GM19372 (cell line): ENCODE measurements at regions not wholly inside any gene's neighbourhood (a gene's known extent, or its start where the extent isn't known, plus 50 kb on each side); places are given as distances from the start of the nearest gene placed in this dataset.
"Not testable (repeated sequence)": the region's sequence is repeated elsewhere in the genome, so short reads cannot be mapped to it uniquely, and the experiment has no call there.

ENCODE experiments used
- ATAC-seq: cut with Tn5 transposase; IDR thresholded peaks from one replicate; pipeline ENCODE4 v1.9.1; 2021; ENCODE audit warnings: mild to moderate bottlenecking, low read depth, moderate library complexity; ENCODE audit not compliant: unreplicated experiment

DNA sequence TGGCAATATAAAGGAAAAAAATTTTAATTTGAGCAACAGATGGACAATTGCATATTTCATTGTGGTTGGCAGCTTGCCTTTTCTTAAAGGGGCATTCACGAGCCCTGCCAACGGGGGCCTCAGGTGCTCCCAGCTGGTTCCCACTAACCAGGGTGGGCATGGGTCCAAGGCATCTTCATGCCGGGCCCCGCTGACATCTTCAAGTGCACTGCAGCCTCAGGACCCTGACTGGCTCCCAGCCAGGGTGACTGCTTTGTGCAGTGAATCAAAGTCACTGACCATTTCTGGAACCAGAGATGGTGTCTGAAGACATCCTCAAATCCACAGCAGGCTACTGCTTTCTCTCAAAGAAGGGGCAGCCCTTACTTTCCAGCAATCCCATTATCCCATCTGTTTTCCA lies 275.2 kb upstream of the MGMT start:
- no peak for ATAC-seq

DNA sequence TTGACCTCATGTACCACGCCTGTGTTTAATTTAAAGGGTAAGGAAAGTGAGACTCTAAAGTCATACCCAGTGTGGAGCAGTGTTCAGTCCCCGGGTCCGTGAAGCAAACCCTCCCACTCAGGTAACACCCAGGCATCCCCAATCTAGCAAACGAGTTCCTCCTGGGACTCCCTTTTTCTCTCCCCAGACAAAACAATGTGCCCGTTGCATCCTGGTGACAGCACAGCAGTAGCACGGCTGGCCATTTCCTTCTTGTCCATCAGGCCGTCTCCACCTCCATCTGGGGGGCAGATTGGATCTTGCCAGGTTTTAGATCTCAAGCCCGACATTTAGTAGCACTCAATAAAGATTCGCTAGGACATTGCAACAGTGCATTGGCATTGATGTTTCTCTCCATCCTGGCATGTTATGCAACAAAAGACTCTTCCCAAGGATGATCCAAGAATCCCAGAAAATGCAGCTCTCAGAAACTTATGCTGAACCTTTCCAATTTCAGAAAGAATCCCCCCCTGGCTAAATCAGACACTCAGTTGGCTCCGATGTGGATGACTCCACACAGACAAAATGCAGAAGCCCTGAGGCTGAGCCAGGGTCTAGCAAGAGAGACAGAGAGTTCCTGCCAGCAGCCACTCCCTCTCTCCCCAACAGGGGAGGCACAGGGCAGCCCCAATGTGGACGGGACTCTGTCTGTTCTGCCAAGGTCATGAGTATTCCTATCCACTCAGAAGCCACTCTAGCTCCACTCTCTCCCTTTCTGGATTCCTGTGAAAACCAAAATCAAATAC lies 274.5 kb upstream of the MGMT start:
- ATAC-seq: no peak

DNA sequence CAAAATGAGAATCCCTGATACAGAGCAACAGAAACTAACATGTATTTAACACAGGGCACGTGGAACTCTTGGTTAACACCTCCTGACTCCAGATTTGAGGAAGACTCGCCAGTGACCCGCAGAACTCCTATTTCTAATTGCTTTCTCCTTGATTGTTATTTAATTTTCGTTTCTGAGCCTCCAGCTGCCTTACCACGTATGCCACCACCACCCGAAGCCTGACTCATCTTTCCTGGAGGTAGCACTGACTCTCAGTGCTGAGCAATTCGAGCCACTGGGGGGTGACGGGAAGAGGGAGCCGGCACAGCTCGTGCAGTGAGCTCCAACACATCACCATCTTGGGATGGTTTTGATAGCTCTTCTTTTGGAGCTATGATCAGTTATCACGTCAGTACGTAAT lies 273.9 kb upstream of the MGMT start:
- no peak for ATAC-seq

DNA sequence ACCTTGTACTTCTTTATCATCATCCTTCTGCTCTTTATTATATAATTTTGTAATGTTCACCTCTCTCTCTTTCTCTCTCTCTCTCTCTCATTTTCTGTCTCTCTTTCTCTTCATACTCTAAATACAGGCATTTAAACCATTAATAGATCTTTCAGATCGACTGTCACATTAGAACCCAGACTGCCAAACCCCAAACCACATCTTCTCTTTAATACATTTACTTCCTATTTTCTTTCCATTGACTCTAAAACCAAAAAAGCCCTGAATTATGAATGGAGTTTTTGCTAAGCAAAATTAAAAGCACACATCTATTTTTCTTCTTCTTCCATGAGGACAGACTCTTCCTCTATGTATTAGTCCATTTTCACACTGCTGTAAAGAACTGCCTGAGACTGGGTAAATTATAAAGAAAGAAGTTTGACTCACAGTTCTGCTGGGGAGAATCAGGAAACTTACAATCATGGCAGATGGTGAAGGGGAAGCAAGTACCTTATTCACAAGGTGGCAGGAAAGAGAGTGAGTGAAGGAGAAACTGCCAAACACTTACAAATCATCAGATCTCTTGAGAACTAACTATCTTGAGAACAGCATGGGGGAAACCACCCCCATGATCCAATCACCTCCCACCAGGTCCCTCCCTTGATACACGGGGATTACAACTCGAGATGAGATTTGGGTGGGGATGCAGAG lies 272.7 kb upstream of the MGMT start:
- ATAC-seq: no peak

DNA sequence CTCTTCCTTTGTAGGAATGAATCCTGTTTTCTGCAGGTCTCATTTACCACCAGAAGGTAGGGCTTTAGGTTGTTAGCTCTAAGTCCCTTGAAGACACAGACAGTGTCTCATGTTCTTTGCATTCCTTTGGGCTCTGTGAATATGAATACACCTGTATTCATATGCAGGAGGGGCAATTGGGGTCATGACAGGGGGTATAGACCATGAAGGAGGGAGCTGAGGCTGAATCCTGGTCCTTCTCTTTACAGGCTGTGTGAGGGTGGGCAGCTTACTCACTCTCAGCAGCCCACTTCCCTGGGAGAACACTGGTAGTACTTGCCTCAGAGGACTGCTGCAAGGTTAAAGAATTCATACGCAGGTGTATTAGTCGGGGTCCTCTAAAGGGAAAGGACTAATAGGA lies 267.2 kb upstream of the MGMT start:
- ATAC-seq: no peak

DNA sequence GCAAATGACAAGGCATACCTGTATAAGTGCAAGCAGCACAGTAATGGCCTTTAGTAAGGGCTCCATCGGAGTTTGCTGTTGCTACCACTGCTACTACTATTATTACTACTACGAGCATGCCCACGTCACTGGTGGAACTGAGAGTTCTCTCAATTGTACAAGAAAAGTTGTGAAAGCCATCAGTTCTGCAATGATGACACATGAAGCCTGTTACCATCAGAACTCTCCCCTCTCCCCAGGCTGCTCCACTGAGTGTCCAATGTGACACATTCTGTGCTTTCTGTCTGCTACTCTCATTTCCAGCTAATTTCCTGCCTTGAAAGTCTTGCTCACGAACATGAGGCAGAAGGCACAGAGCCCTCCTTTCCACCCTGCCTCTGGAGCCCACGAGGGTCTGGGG lies 263.2 kb upstream of the MGMT start:
- ATAC-seq: no peak

DNA sequence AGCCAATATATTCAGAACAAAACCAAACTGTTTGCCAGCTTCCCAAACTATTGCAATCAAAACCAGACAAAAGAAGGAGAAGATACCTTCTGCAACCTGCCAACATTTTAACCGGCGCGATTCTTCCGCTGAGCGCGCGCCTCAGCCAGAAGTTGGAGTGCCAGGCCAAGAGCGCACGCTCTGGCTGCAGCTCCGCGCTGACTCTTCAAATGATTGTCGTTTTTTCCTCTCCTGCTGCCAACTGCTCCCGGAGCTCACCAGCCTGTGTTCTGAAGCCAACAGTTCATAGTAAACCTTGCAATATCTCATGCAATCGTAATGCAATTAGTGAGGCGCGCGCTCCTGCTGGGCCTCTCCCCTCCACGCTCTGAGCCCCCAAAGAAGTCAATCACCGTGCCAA lies 259.7 kb upstream of the MGMT start:
- no peak for ATAC-seq

DNA sequence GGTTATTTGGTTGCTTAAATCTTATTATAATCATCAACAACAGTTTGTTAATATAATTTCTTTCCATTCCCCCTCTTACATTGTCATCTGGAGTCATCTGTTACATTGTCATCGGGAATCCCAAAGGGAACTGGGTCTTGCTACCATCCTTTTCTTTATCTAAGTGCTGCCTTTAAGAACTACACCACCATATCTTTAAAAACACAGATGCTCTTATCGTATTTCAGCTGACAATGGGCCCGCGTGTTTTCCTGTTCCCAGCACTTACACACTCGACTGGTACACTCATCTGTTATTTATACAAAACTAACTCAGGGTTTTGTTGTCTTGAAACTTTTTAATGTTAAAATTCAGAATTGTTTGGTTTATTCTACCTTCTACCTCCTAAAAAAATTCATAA lies 256.2 kb upstream of the MGMT start:
- no peak for ATAC-seq

DNA sequence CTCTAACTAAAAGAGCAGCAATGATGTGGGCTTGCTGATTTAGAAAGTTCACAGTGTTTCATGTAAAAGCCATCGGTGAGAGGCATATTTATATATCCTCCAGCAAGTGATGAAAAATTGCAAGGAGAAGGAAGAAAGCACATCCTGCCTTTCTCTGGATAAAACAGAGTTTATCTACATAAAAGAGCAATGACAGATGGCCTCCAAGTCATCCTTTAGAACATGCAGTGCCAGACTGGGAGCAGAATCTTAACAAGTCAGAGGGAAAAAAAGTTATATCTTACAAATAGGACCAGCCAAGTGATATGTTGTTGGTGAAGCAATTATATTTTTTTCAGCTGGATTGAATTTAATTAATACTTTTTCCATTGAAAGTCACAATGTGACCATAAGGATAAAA lies 253.8 kb upstream of the MGMT start:
- no peak for ATAC-seq

DNA sequence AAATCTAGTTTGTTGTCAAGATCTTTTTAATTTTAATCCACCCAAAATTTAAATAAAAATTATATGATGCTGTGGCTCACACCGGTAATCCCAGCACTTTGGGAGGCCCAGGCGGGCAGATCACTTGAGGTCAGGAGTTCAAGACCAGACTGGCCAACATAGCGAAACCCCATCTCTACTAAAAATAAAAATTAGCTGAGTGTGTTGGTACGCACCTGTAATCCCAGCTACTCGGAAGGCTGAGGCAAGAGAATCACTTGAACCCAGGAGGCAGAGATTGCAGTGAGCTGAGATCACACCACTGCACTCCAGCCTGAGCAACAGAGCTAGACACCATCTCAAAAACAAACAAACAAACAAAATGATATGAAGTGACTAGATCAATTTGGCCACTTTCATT lies 253.0 kb upstream of the MGMT start:
- not testable (repeated sequence) for ATAC-seq

DNA sequence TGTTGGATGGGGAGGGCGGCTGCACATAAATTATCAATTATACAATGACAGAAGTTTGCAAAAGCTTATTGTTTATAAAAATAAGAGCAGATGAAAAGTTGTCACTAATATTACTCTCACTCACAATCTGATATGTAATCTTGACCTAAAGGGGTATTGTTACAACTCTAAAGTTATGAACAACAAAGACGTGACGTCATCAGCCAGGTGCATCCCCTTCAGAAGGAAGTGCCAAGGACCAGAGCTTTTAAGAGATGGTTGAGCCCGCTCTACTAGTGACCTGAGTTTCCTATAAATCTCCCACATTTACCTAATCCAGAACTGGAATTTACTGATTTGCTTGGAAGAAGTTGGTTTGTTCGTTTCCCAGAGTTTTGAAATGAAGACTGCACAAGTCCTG lies 247.7 kb upstream of the MGMT start:
- ATAC-seq: no peak

DNA sequence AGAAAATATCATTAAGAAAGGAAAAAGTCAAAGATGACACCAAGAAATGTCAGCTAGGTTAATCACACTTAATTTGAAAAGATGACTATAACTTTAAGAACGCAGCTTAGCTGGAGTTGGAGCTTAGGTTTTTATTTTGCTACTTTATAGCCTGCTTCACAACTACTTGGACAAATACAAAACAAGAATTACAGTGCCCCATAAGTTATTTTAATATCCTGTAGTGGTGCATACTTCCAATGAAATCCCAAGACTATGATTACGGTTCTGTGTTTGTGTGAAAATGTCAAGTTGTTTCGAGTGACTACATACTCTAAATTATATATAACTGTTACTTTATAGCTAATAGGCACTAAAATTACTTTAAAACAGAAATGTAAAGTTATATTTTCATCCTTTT lies 244.6 kb upstream of the MGMT start:
- ATAC-seq: no peak

DNA sequence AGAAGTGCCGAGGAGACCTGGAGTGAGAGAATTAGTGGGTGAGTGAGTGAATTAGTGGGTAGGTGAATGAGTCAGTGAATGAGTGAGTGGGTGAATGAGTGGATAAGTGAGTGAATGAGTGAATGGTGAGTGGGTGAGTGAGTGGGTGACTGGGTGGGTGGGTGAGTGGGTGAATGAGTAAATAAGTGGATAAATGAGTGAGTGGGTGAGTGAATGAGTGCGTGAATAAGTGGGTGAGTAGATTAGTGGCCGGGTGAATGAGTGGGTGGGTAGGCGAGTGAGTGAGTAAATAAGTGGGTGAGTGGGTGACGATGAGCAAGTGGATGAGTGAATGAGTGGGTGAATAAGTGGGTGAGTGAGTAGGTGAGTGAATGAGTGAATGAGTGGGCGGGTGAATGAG lies 243.7 kb upstream of the MGMT start:
- ATAC-seq: no peak

DNA sequence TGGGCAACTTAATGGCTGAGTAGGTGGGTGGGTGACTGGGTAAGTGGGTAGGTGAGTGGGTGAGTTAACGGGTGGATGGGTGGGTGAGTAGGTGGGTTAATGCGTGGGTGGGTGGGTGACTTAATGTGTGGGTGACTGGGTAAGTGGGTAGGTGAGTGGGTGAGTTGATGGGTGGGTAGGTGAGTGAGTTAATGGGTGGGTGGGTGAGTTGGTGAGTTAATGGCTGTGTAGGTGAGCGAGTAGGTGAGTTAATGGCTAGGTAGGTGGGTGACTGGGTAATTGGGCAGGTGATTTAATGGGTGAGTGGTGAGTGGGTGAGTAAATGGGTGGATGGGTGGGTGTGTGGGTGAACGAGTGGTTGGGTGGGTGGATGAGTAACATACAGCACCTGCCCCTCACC lies 243.0 kb upstream of the MGMT start:
- no peak for ATAC-seq

DNA sequence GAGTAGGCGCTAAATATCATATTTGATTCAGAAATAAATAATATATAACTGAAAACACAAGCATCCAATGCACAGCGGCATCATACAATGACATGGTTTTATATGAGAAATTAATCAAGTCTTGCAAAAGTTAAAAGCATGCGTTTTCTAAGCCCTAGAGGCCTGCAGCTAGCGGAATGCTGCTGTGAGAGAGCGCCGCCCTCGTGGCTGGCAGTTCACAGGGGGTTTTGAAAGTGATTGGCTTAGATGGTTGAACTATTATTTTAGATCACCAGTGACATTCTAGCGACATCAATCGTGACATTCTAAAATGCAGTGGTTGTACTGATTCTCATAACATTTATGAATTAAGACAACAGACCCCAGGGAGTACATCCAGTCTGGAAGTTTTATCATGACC lies 235.2 kb upstream of the MGMT start:
- ATAC-seq: no peak

DNA sequence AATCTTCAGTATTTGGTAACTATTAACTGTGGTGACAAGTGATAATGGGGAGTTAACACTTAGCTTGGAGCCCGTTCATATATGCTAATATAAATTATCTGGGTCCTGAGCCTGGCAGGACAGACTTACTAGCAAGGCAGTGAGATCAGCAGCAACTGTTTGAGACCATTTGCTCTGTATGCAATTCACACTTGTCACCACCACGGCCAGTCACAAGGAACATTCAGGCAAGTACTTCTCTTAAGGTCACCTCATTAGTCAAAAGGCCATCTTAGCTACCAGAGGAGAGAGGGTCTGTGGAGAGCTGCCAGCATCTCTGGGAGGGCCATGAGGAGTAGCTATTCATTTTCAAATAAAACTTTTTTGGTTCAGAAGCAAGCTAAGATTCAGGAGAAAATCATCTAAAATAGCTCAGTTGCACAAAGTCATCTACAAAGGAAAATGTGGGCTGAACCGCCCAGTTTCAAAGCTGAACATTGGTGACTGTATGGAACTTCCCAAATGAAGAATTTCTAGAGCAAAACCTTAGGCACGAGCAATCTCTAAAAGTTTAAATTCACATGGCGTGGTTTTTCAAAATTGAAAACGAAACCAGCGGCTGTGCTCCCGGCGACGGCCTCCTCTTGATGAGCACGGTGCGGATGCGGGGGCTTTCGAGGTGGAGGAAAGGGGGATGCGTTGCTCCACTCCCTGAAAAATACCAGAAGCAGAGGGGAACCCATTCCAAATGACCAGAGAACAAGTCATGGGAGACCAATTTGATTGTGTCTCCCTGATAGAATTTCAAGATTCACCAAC lies 233.5 kb upstream of the MGMT start:
- no peak for ATAC-seq

DNA sequence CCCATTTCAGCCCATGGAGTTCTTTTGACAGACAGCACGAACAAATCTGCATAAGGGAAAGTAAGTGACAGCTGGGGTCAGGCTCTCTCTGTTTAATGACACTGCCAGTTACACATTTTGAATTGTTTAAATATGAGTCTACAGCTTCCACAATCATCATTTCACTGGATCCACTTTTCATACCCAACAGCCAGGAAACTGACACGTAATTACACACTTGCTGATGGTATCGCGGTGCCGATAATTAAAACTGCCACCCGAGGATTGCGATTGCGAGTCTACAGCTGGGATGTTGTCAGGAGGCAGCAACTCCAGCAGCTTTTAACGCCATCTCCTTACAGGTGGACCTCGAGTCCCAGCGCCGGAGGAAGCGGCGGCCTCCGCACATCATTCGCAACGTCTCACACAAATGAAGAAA lies 230.8 kb upstream of the MGMT start:
- no peak for ATAC-seq

DNA sequence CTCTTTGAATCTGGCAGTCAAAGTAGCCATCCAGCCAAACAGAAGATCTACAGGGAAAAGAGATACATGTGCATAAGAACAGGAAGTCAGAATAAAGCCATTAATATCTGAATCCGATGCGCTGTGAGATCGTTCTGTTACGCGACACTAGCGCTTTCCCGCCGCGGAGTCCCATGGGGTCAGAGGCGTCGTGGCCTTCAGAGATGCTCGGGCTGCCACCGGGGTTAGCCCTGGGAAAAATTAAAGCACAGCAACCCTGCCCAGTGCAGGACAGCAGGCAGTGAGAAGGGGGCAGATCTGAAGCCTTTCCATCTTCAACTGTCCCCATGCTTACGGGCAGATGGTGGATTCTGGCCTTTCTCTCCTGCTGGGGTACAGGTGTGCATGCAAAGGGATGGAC lies 225.6 kb upstream of the MGMT start:
- ATAC-seq: no peak

DNA sequence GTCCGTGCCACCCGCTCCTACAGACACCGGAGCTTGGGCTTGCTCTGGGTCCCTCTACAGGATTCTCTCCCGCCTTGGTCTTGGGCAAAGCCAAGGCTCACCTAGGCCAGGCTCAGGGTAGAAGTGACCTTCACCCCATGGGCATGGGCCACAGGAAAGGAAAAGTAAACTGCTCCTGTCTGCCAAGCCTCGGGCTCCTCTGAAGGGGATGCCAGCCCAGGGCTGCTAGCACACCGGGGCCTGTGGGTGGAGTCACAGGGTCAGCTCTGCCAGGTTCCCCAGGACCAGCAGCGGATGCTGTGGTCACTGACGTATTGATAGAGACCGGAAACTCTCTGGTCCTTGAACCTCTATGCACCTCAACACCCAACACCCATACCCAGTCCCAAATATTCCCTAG lies 222.7 kb upstream of the MGMT start:
- ATAC-seq: no peak

DNA sequence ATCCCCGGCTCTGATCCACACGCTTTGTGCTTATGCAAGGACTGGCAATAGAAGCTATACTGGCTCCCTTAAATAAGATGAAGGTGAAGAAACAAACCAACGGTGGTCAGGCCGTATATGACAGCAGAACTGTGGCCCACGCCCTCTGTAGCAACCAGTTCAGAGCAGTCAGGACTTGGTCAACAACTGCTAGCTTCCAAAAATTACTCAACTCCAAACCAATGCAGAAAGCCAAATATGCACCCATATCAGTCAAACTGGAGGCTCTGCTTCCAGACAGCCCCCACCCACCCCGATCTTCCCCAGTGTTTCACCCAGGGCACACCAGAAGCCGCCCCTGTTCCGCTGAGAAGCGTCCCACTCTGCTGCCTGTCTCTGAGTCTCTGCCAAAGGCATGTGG lies 222.3 kb upstream of the MGMT start:
- ATAC-seq: no peak

DNA sequence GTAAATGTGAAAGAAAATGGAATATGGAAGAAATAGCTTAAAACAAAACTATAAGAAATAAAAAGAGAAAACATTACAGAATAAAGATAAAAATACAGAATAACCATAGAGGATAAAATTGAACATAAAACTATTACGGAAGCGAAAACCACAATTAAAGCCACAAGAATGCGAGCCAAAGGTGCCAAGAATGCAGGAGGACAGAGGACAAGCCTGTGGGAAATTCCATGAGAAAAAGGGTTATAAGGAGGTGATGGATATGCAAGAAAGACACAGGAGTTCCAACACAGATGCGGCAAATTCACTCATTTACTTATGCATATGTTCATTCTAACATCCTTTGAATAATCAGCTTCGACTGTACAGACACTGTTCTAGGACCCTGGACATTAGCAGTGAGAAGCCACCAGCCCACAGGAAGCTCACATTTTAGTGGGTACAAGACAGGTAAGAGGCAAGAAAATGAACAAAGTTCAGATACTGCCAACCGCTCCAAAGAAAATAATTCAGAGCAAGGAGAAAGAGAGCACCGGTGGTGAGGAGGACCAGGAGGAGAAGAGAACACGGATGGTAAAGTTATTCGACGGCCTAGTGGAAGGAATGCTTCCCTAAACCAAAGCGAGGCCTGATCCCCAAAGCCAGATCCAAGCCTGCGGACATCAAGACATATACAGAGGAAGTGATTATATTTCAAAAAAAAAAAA lies 213.7 kb upstream of the MGMT start:
- ATAC-seq: no peak
